CD4-positive, alpha-beta T cell treated with Interleukin-10 for 1 hour (primary cell): ENCODE measurements at regions not wholly inside any gene's neighbourhood (a gene's known extent, or its start where the extent isn't known, plus 50 kb on each side); places are given as distances from the start of the nearest gene placed in this dataset.
A peak's percentile ranks its signal among the peaks of the same experiment; 100 is the strongest.
"Not testable (repeated sequence)": the region's sequence is repeated elsewhere in the genome, so short reads cannot be mapped to it uniquely, and the experiment has no call there.

Experiments used
- DNase-seq: peaks from one replicate; pipeline ENCODE4 v3.0.0-alpha.2; 2020

- no peak for DNase-seq
Measured at GRCh38 chr12:112616469-112617152, 174.9 kb upstream of the RPH3A start.

- no peak for DNase-seq
Measured at GRCh38 chr12:112617153-112617505, 174.4 kb upstream of the RPH3A start.

GRCh38 chr12:112627851-112628250, 163.7 kb upstream of the RPH3A start:
- no peak for DNase-seq

- not testable (repeated sequence) for DNase-seq
Measured at GRCh38 chr12:112631974-112632373, 159.6 kb upstream of the RPH3A start.

- no peak for DNase-seq
Measured at GRCh38 chr12:112635036-112635435, 156.5 kb upstream of the RPH3A start.

GRCh38 chr12:112638420-112638819, 153.1 kb upstream of the RPH3A start:
- no peak for DNase-seq

GRCh38 chr12:112645586-112645985, 146.0 kb upstream of the RPH3A start:
- DNase-seq = no peak

- DNase-seq = no peak
Measured at GRCh38 chr12:112656141-112656540, 135.4 kb upstream of the RPH3A start.

- no peak for DNase-seq
Measured at GRCh38 chr12:112664569-112664968, 127.0 kb upstream of the RPH3A start.

GRCh38 chr12:112665958-112666357, 125.6 kb upstream of the RPH3A start:
- peak; percentile 7 for DNase-seq

- DNase-seq = no peak
Measured at GRCh38 chr12:112671564-112671963, 120.0 kb upstream of the RPH3A start.

- no peak for DNase-seq
Measured at GRCh38 chr12:112674539-112674938, 117.0 kb upstream of the RPH3A start.

GRCh38 chr12:112676507-112676906, 115.0 kb upstream of the RPH3A start:
- no peak for DNase-seq

- DNase-seq = no peak
Measured at GRCh38 chr12:112677050-112677765, 114.3 kb upstream of the RPH3A start.

GRCh38 chr12:112680993-112681392, 110.6 kb upstream of the RPH3A start:
- DNase-seq = no peak

GRCh38 chr12:112682586-112682985, 109.0 kb upstream of the RPH3A start:
- DNase-seq = no peak

- no peak for DNase-seq
Measured at GRCh38 chr12:112684742-112685141, 106.8 kb upstream of the RPH3A start.

- no peak for DNase-seq
Measured at GRCh38 chr12:112685321-112685720, 106.2 kb upstream of the RPH3A start.

GRCh38 chr12:112686373-112686772, 105.2 kb upstream of the RPH3A start:
- DNase-seq = no peak

GRCh38 chr12:112694065-112694464, 97.5 kb upstream of the RPH3A start:
- DNase-seq = no peak

- DNase-seq = not testable (repeated sequence)
Measured at GRCh38 chr12:112697441-112697840, 94.1 kb upstream of the RPH3A start.

GRCh38 chr12:112705037-112705632, 86.4 kb upstream of the RPH3A start:
- DNase-seq = no peak

- DNase-seq = no peak
Measured at GRCh38 chr12:112710414-112710813, 81.1 kb upstream of the RPH3A start.

GRCh38 chr12:112711026-112711425, 80.5 kb upstream of the RPH3A start:
- DNase-seq = no peak
